GF-D8 (cell line): ENCODE measurements at regions not wholly inside any gene's neighbourhood (a gene's known extent, or its start where the extent isn't known, plus 50 kb on each side); places are given as distances from the start of the nearest gene placed in this dataset.
"Not testable (repeated sequence)": the region's sequence is repeated elsewhere in the genome, so short reads cannot be mapped to it uniquely, and the experiment has no call there.

Source experiments
- DNase-seq: peaks from one replicate; lab custom pipeline; 2025; lab: John Stamatoyannopoulos, UW

DNA sequence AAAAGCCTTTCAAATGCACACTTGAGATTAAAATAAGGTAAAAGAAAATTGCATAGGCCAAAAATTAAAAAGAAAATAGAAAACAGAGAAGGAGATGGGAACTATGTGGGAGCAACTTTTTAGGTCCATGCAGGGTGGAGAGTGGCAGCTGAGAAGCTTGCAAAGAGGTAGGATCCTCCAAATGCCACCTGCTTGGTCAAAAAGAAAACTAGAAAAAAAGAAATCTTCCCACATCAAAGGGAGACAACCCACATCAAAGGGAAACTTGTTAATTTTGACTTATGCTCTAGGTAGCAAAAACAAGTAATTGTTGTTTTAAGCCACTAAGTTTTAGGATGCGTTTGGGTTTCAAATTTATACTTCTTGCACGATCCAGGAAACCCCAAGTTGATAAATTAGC, 342.9 kb downstream of the IL20RB start:
- no peak for DNase-seq

DNA sequence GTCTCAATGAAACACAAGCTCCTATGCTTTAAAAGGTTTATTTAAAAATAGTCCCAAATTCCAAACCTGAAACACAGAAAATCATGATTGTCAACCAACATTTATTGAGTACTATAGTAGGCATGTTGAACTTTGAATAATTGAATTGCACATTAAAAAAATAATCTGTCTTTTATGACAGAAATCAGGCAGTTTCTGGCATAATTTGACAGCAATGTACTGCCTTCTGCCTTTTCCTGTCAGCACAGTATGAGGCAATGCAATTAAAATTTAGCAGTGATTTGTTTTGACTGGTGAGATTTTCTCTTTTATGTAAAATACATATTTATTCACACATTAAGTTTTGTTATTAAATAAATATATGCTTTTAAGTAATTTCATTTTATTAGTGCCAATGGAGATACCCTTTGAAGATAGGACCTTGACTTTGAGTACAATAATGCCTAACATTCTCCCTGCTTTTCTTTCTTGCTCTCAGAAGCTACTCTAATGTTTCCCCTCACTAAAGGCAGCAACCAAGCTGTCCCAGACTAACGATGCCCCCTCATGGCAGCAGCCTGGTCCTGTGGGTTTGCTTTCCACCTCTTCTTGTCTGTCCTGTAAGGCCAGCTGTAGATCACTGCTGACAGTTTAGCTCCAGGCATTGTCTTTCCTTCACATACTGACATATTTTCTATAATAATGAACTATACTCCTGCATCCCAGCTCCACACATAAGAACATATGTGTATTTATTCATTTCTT, 346.7 kb downstream of the IL20RB start:
- no peak for DNase-seq

- no peak for DNase-seq
Measured at GRCh38 chr3:137324114-137324513, 366.3 kb downstream of the IL20RB start.

- no peak for DNase-seq
Measured at GRCh38 chr3:137325170-137325569, 367.4 kb downstream of the IL20RB start.

DNA sequence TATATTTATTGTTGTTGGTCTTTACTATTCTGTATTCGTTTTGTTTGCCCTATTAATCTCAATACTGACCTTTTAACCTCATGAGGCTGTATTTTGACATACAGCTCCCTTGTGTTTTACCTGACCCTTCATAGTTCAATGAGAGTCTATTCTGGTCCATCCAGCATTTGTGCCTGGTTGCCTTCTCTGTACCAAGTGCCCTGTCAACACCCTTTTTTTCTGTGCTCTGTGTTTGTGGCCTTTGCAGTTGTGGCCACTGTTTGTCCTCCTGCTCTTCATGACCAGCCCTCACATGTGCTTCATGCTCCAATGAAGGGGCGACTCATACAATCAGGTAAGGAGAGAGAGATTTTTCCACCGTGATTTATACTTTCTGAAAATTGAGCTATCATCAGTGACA, 368.2 kb downstream of the IL20RB start:
- DNase-seq = no peak

GRCh38 chr3:137329594-137329993, 371.8 kb downstream of the IL20RB start:
- DNase-seq = no peak

- no peak for DNase-seq
Measured at GRCh38 chr3:137330246-137330645, 372.5 kb downstream of the IL20RB start.

DNA sequence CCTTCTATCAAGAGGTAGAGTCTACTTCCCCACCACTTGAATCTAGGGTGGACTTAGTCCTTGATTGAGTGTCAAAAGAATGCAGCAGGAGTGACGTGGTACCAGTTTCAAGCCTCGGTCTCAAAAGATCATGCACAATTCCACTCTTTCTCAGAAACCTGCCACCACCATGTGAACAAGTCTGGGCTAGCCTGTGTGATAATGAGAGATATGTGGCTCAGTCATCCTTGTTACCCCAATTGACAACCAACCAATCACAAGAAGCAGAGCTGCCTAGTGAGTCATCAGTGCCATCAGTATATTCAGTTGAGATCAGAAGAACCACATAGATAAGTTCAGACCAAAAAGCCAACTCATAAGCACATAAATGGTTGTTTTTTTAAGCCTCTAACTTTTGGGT, 374.5 kb downstream of the IL20RB start:
- no peak for DNase-seq

GRCh38 chr3:137335478-137335877, 377.7 kb downstream of the IL20RB start:
- DNase-seq = no peak

DNA sequence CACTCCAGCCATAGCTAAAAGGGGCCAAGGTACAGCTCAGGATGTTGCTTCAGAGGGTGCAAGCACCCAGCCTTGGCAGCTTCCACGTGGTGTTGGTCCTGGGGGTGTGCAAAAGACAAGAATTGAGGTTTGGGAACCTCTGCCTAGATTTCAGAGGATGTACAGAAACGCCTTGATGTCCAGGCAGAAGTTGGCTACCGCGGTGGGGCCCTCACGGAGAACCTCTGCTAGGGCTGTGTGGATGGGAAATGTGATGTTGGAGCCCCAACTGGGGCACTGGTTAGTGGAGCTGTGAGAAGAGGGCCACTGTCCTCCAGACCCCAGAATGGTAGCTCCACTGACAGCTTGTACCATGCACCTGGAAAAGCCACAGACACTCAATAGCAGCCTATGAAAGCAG, 380.6 kb downstream of the IL20RB start:
- not testable (repeated sequence) for DNase-seq

DNA sequence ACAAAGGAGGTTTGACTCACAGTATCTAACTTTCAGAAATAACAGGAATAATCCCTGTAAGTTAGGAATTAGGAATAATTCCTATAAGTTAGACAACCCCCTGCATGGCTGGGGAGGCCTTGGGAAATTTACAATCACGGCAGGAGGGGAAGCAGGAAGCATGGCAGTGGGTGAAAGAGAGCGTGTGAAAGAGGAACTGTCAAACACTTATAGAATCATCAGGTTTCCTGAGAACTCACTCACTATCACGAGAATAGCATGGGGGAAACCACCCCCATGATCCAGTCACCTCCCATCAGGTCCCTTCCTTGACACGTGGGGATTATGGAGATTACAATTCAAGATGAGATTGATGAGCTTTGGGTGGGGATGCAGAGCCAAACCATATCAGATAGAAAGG, 385.5 kb downstream of the IL20RB start:
- DNase-seq = no peak

DNA sequence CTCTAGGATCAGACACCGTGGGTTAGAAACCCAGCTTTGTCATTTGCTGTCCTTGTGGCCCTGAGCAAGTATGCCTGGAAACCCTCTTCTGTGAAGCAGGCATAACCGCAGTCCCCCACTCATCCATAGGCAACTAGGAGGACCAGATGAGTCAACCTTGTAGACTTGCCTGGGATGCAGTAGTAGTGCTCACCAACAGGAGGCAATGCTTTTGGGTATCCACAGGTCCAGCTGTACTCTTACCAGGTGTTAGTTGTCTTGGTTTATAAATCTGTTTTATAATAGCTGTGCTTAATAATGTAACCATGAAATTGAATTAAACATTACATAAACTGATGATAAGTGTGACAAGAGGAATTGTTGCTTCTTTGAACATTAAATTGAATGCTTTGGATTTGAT, 389.3 kb downstream of the IL20RB start:
- DNase-seq = no peak

GRCh38 chr3:137347817-137348368, 390.1 kb downstream of the IL20RB start:
- no peak for DNase-seq

GRCh38 chr3:137348936-137349335, 391.2 kb downstream of the IL20RB start:
- DNase-seq = no peak

GRCh38 chr3:137349557-137350348, 392.0 kb downstream of the IL20RB start:
- no peak for DNase-seq

DNA sequence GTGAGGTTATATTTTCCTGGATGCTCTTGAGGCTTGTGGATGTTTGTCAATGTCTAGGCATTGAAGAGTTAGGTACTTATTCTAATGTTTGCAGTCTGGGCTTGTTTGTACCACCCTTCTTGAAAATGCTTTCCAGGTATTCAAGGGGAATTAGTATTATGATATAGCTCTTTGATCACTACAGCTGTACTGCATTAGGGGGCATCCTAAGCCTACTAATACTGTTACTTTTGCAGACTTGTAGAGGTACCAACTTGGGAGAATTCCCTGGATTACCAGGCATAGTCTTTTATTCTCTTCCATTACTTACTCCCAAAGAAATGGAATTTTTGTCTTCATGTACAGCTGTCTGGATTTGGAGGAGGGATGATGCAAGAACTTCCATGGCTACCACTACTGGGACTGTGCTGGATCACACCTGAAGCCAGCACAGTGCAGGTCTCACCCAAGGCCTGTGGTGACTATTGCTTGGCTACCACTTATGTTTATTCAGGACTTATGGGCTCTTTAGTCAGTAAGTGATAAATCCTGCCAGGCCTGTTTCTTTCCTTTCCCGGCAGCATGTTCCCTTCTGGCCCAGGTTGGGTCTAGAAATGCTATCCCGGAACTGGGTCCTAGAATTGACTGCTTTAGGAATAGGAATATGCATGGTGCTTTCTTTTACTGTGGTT, 402.9 kb downstream of the IL20RB start:
- no peak for DNase-seq

GRCh38 chr3:137382005-137382594, 382.0 kb upstream of the SOX14 start:
- DNase-seq = no peak

- DNase-seq = no peak
Measured at GRCh38 chr3:137385922-137386321, 378.2 kb upstream of the SOX14 start.

- DNase-seq = no peak
Measured at GRCh38 chr3:137409584-137409983, 354.5 kb upstream of the SOX14 start.

DNA sequence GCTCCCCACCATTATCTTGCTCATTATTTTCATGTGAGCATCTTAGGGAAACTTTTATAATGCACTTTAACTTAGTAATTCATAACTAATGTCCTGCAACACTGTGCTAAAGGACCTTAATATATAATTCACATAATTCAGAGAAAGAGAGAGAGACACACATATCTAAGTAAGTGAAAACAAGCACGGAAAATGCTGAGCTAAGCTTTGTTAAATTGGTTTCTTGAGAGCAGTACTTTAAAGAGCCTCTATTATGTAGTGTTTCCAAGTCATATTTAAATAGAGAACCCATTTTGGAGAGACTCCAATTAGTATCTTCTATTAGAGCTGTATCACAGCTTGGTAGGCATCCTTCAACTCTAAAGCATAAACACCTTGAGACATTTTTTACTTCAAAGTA, 354.1 kb upstream of the SOX14 start:
- DNase-seq = no peak

DNA sequence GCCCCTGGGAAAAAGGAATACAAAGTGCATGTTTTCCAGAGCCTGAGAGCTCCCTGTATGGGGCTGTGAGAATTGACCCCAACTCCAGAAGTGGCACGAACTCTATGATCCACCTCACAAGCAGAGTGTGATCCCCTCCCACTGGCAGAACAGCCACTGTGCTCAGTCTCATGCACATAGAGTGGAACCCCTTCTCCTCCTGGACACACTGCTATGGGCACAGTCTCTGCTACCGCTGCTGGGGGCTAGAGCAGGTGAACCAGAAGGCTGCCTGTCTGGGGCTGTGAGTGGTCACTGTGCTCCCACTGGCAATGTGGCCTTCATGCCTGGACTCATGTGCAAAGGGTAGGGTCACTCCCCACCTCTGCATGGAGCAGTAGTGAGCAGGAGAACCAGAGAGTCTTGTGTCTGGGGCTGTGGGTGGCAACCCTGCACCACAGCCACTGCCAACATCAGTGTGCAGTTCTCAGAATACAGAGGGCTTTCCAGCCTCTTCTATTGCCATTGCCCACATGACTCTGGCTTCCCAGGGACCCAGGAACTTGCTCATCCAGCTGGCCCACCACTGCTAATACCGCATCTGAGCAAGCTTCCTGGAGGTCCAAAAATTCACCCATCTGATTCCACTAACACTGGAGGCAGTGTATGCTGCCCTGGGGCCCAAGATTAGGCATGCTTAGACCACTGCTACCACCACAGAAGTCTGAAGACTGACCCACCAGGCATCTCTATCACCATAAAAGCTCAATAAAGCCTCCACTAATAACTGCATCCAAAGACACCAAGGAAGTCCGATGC, 343.7 kb upstream of the SOX14 start:
- no peak for DNase-seq
